ENCODE measurements at regions not wholly inside any gene's neighbourhood (a gene's known extent, or its start where the extent isn't known, plus 50 kb on each side); places are given as distances from the start of the nearest gene placed in this dataset.

DNA sequence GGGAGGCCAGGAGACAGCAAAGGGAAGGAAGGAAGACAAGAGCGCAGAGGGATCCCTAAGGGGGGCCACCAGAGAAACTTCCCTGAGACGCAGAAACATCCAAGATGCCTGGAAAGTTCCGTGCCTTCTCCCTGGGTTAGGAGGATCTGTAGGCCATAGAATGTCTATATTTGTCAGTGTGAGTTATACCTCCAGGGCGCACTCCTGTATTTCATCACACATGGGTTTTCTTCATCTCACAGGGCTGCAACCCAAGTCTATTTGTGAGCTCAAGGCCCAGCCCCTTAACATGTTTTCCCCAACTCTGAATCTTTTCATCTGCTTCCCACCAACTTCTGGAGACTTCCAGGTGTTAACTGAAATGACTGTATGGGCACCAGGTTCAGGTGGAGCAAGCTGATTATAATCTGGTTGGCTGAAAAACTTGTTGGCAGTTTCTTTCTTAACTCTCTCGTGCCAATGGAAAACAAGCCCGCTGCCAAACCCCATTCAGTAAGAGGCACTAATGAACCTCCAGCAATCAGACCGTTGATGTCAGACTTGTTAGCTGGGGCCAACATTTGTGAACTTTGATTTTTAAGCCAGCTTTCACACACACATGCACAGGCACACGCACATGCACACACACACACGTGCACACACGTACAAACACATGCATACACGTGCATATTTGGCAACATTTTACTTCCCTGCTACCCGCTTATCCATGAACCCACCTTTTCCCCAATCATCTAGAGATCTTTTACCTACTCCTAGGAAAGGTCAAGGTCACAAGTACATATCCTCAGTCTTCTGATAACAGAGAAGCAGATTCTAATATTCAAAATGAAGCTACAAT lies 247.5 kb upstream of the GMDS start:
- H3K27me3 Mint-ChIP-seq: peaks cover 10% of the 10 kb centered on the region

DNA sequence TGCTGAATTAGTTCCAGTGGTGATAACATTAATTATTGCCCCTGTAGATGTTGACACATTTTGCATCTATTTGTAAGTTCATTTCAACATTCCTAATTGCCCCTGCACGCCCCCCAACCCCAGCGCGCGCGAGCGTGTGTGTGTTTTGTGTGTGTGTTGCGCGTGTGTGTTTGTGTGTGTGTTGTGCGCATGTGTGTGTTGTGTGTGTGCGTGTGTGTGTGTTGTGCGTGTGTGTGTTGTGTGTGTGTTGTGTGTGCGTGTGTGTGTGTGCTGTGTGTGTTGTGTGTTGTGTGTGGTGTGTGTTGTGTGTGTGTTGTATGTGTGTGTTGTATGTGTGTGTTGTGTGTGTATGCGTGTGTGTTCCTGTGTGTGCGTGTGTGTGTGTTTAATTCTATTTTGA lies 245.7 kb upstream of the GMDS start:
- no peak overlapping the region for H3K4me3 Mint-ChIP-seq
- H3K36me3 Mint-ChIP-seq: no peaks in the 10 kb centered on the region
- H3K27me3 Mint-ChIP-seq: peaks cover 5% of the 10 kb centered on the region
- H3K4me1 Mint-ChIP-seq: no peaks in the 10 kb centered on the region
- no peak for DNase-seq (ENCODE audit: low spot score in 2 of 2)
- ATAC-seq (ENCODE audit: low read depth): no peak
- H3K9me3 Mint-ChIP-seq: no peaks in the 10 kb centered on the region
- no peak overlapping the region for H3K27ac Mint-ChIP-seq

More for the DNA sequence above, 247.5 kb upstream of the GMDS start:
- H3K4me1 Mint-ChIP-seq: no peaks in the 10 kb centered on the region
- no peak overlapping the region for H3K27ac Mint-ChIP-seq
- no peaks in the 10 kb centered on the region for H3K36me3 Mint-ChIP-seq
- ATAC-seq (ENCODE audit: low read depth) (no peak), DNase-seq (ENCODE audit: low spot score in 2 of 2) (no peak)
- no peaks in the 10 kb centered on the region for H3K9me3 Mint-ChIP-seq
- H3K4me3 Mint-ChIP-seq: no peak overlapping the region

DNA sequence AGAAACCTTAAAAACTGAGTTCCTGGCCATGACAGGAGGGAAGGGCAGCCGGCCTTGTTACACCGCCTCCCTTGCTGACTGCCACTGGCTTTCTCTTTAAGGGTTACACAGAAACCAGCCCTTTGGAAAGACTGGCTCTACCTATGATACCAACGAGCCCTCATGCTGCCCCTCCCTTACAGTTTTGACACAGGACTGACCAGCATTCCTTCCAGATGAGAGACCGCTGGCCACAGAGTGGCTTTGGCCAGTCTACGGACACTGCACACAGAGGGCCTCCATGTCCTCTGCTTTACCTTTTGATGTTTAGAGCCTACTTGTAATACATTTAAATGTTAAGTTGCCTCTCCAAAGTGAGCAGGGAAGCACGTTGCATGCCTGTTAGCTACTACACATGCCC lies 243.2 kb upstream of the GMDS start:
- Mint-ChIP-seq H3K27ac (no peak overlapping the region), H3K27me3 (peaks cover 6% of the 10 kb centered on the region), H3K4me3 (no peak overlapping the region), H3K9me3 (peaks cover 3% of the 10 kb centered on the region), H3K36me3 (peaks cover 3% of the 10 kb centered on the region), H3K4me1 (peaks cover 2% of the 10 kb centered on the region)
- DNase-seq (ENCODE audit: low spot score in 2 of 2) (no peak), ATAC-seq (ENCODE audit: low read depth) (no peak)

DNA sequence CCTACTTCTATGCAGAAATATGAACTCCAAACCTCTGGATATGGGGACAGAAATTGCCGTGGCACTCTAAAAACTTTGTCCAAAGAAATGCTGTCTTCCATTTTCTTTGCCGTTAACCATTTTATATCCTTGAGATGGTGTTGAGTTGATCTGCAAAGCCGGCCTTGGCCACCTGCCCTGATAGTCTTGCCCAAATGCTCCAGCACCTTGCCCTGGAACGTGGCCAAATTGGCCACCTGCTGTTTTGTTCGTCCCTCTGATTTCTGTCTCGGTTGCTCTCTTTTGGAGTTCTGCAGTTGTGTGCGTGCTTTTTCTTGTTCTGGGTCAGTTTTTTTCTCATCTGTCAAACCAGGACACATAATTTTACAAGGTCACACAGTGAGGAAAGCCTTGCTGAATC lies 239.7 kb upstream of the GMDS start:
- Mint-ChIP-seq H3K4me1 (peaks cover 2% of the 10 kb centered on the region), H3K4me3 (no peak overlapping the region)

DNA sequence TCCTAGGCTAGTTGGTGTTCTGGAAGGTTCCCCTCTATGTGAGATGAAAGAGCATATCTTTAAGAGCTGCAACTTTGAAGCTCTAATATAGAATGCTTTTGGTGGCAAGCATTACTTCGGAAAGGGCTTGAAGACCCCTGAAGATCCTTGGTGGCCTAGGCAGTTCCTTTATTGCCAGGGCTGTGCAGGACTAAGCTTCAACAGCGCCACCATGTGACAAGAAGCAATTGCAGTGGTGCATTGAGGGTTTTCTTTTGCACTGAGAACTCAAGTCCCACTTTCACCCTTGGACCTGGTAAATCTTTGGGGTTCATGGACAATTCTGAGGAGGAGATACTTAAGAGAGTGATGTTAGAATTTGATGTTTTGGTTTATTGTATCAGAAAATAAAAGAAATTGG lies 237.4 kb upstream of the GMDS start:
- no peak overlapping the region for H3K4me3 Mint-ChIP-seq
- no peak overlapping the region for H3K27ac Mint-ChIP-seq
- DNase-seq (ENCODE audit: low spot score in 2 of 2) (no peak), ATAC-seq (ENCODE audit: low read depth) (no peak)
- H3K27me3 Mint-ChIP-seq: peaks cover 4% of the 10 kb centered on the region
- H3K9me3 Mint-ChIP-seq: peaks cover 8% of the 10 kb centered on the region
- peaks cover 2% of the 10 kb centered on the region for H3K4me1 Mint-ChIP-seq
- H3K36me3 Mint-ChIP-seq: peaks cover 4% of the 10 kb centered on the region

More for the DNA sequence above, 239.7 kb upstream of the GMDS start:
- H3K27me3 Mint-ChIP-seq: peaks cover 2% of the 10 kb centered on the region
- DNase-seq (ENCODE audit: low spot score in 2 of 2): no peak
- H3K27ac Mint-ChIP-seq: no peak overlapping the region
- no peak for ATAC-seq (ENCODE audit: low read depth)
- peaks cover 8% of the 10 kb centered on the region for H3K9me3 Mint-ChIP-seq
- peaks cover 4% of the 10 kb centered on the region for H3K36me3 Mint-ChIP-seq

DNA sequence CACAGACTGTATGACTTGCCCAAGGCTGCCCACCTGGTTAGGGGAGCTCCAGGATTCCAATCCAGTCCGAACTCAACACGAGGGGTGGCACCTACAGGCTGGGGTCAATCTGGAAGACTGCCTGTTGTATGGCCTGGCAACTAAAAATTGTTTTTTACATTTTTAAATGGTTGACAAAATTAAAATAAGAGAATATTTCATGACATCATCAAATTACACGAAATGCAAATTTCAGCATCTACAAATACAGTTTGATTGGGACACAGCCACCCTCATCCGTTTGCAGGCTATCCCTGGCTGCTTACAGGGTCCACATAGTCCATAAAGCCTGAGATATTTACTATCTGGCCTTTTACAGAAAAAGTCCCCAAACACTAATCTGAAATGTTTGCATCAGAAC lies 235.9 kb upstream of the GMDS start:
- ATAC-seq (ENCODE audit: low read depth) (no peak), DNase-seq (ENCODE audit: low spot score in 2 of 2) (no peak)
- peaks cover 2% of the 10 kb centered on the region for H3K4me1 Mint-ChIP-seq
- H3K27me3 Mint-ChIP-seq: peaks cover 4% of the 10 kb centered on the region
- H3K4me3 Mint-ChIP-seq: no peak overlapping the region
- H3K36me3 Mint-ChIP-seq: peaks cover 4% of the 10 kb centered on the region
- H3K9me3 Mint-ChIP-seq: peaks cover 8% of the 10 kb centered on the region
- no peak overlapping the region for H3K27ac Mint-ChIP-seq

DNA sequence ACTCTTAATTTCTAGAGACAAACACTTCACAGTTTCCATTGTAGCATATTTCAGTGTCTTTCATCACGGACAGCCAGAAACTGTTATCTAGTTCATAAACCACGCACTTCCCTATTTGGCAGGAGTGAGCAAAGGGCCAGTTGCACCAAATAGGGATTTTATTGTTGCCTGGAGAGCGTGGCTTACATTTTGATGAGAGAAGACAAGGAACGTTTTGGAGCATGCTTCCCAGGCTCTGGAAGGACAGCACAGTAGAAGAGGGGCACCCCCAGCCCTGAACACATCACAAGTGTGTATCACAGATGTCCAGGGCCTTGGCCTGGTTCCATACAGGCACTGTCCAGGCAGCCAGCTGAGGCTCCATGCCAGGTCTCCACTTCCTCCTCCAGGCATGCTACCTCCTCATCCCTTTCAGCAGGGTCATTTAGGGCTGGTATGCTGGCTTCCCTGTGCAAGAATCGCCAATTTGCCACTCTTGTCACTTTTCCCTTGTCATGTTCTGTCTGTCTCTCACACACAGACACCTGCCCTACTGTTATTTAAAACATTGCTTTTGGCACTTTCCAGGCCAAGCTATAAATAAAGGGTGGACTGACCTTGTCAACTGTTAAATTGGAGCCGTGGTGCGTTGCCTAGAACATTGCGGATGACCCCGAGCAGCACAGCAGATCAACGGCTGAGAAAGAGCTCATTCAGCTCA lies 235.0 kb upstream of the GMDS start:
- ATAC-seq (ENCODE audit: low read depth): no peak
- Mint-ChIP-seq H3K36me3 (peaks cover 4% of the 10 kb centered on the region), H3K27ac (no peak overlapping the region), H3K4me1 (peaks cover 2% of the 10 kb centered on the region), H3K27me3 (peaks cover 3% of the 10 kb centered on the region), H3K9me3 (peaks cover 8% of the 10 kb centered on the region), H3K4me3 (no peak overlapping the region)
- DNase-seq (ENCODE audit: low spot score in 2 of 2): no peak

DNA sequence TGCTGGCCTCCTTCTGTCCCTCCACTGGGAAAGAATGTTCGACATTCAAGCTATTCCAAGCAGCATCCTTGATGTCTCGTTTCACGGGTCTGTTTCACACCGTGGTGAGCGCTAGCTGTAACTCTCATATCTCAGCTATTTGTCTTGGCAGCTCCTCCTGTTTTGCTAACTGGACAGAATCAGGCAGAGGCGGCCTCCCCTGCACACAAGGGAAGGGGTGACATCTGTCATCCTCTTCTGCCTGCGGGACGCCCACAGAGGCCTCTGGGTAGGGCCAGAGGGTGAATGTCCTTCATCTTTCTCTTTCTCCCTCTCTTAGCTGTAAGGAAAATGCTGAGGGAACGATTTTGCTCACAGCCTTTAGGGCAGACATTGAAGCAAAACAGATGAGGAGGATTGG lies 232.8 kb upstream of the GMDS start:
- Mint-ChIP-seq H3K27ac (no peak overlapping the region), H3K36me3 (peaks cover 2% of the 10 kb centered on the region), H3K4me3 (no peak overlapping the region), H3K27me3 (peaks cover 10% of the 10 kb centered on the region), H3K9me3 (peaks cover 3% of the 10 kb centered on the region), H3K4me1 (no peaks in the 10 kb centered on the region)
- DNase-seq (ENCODE audit: low spot score in 2 of 2) (no peak), ATAC-seq (ENCODE audit: low read depth) (no peak)

DNA sequence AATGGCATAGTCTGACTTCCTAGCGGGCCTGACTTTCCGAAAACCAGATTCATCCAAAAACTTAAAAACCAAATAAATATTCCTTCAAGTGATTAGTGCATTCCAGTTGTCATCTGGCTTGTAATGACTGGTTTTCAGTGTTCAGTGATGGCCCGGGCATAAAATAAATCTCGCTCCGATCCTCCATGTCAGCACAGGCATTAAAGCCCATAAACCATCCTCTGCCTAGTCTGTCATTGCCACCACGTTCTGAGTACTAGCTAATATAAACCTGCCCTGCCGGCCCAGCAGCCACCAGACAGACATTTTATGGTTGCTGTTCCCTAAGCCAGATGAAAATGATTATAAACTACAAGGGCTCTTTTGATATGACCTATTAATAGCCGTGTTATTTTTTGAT lies 232.3 kb upstream of the GMDS start:
- no peak for ATAC-seq (ENCODE audit: low read depth)
- DNase-seq (ENCODE audit: low spot score in 2 of 2): no peak
- Mint-ChIP-seq H3K27ac (no peak overlapping the region), H3K4me1 (no peaks in the 10 kb centered on the region), H3K36me3 (peaks cover 2% of the 10 kb centered on the region), H3K4me3 (no peak overlapping the region), H3K9me3 (peaks cover 2% of the 10 kb centered on the region), H3K27me3 (peaks cover 14% of the 10 kb centered on the region)

DNA sequence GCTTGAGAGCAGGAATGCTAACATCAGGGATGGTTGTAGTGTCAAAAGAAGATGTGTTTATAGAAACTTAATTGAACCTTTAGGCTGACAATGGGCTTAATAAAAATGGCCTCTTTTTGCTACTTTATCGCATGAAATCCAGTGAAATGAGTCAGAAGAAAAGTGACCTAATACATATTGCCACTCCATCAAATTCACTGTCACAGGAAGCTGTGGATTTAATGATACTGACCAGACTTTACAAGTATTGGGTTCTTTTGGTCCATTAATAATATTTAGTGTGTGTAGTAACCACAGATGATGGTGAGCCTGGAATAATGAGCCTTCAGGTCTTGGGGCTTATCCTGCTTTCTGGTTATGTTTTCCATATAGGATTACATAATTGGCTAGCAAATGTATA lies 231.8 kb upstream of the GMDS start:
- DNase-seq (ENCODE audit: low spot score in 2 of 2) (no peak), ATAC-seq (ENCODE audit: low read depth) (no peak)
- peaks cover 1% of the 10 kb centered on the region for H3K36me3 Mint-ChIP-seq

DNA sequence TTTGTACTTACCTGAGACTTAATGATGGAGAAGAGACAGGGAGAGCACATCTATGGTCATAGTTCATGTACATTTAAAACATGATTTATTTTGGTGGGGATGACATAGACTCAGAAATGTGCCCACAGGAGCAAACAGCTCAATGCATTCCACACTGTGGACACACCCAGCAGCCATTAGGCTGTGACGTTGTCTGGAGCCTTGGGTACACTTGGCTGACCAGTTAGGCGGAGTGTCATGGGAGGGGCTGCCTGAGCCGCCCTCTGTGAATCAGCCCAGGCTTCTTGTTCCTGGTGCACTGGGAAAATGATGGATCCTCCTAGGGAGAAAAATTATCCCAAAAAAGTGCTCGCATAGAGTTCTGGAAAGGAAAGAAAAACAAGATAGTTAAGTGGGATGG lies 231.0 kb upstream of the GMDS start:
- ATAC-seq (ENCODE audit: low read depth) (no peak), DNase-seq (ENCODE audit: low spot score in 2 of 2) (no peak)
- Mint-ChIP-seq H3K4me3 (no peak overlapping the region), H3K4me1 (no peaks in the 10 kb centered on the region), H3K36me3 (no peaks in the 10 kb centered on the region), H3K27me3 (peaks cover 17% of the 10 kb centered on the region), H3K9me3 (no peaks in the 10 kb centered on the region), H3K27ac (no peak overlapping the region)

More for the DNA sequence above, 231.8 kb upstream of the GMDS start:
- H3K27ac Mint-ChIP-seq: no peak overlapping the region
- H3K4me1 Mint-ChIP-seq: no peaks in the 10 kb centered on the region
- H3K4me3 Mint-ChIP-seq: no peak overlapping the region
- peaks cover 1% of the 10 kb centered on the region for H3K9me3 Mint-ChIP-seq
- peaks cover 15% of the 10 kb centered on the region for H3K27me3 Mint-ChIP-seq

DNA sequence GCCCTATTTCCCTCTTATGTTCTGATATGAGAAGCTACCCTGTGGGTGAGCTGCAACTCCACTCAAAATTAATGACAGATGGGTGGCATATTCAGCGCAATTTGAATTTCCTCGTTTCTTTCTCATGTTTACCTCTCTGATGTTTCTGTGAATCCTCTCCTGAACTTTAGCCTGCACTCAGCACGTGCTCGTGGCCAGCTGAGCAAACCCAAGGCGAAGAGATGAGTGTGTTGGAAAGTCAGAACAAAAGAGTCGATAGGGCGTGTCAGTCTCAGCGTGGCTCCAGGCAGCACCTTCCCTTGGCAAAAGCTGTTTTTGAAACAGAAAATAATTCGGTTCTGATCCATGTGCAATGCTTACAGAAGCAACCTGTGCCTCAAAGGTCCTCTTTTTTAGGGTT lies 226.1 kb upstream of the GMDS start:
- no peak for ATAC-seq (ENCODE audit: low read depth)
- DNase-seq (ENCODE audit: low spot score in 2 of 2): no peak
- Mint-ChIP-seq H3K27ac (no peak overlapping the region), H3K36me3 (no peaks in the 10 kb centered on the region), H3K4me1 (no peaks in the 10 kb centered on the region), H3K4me3 (no peak overlapping the region), H3K27me3 (peaks cover 32% of the 10 kb centered on the region), H3K9me3 (no peaks in the 10 kb centered on the region)

DNA sequence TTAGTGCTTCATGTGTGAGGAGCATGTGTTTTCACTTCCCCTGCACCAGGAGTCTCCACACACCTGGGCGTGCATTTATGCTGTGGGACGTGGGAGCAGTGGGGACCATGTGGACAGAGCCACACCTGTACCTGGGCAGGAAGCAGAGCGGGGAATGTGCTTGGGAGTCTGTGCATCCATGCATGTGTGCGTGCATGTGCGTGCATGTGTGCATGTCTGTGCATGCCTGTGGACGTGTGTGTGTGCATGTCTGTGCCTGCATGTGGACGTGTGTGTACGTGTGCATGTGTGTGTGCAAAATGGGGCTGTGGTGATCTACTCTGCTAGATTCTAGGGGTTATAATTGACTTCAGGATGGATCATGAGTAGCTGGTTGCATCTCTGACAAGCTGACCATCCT lies 224.0 kb upstream of the GMDS start:
- Mint-ChIP-seq H3K4me1 (no peaks in the 10 kb centered on the region), H3K27me3 (peaks cover 28% of the 10 kb centered on the region), H3K27ac (no peak overlapping the region), H3K36me3 (no peaks in the 10 kb centered on the region), H3K4me3 (no peak overlapping the region), H3K9me3 (no peaks in the 10 kb centered on the region)
- DNase-seq (ENCODE audit: low spot score in 2 of 2) (no peak), ATAC-seq (ENCODE audit: low read depth) (no peak)

DNA sequence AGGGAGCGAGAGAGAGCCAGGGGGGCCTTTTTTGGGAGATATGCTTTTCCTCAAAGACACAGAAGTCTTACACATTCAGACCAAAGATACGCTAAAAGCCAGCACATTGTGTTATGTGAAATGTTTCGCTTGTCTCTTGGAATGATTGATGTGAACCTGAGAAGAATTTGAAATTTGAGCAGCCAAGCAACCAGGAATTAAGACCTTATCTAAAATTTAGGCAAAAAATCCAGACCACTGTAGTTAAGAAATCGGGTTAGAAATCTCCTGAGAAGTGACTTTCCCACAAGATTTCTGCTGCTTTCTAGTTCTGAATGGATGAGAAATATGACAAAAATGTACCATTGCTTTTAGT lies 223.2 kb upstream of the GMDS start:
- peaks cover 27% of the 10 kb centered on the region for H3K27me3 Mint-ChIP-seq
- H3K36me3 Mint-ChIP-seq: no peaks in the 10 kb centered on the region
- H3K4me1 Mint-ChIP-seq: no peaks in the 10 kb centered on the region
- no peak for DNase-seq (ENCODE audit: low spot score in 2 of 2)
- no peak for ATAC-seq (ENCODE audit: low read depth)
- H3K9me3 Mint-ChIP-seq: no peaks in the 10 kb centered on the region
- H3K27ac Mint-ChIP-seq: no peak overlapping the region
- no peak overlapping the region for H3K4me3 Mint-ChIP-seq

All from memory B cell (primary cell).